ENCODE measurements at regions not wholly inside any gene's neighbourhood (a gene's known extent, or its start where the extent isn't known, plus 50 kb on each side); places are given as distances from the start of the nearest gene placed in this dataset.

GRCh38 chr3:139778682-139779233, 101.0 kb upstream of the NMNAT3 start:
- DNase-seq (ENCODE audit: low spot score): no peak

GRCh38 chr3:139774560-139775302, 97.0 kb upstream of the NMNAT3 start:
- peak; percentile 28 for DNase-seq (ENCODE audit: low spot score)

DNA sequence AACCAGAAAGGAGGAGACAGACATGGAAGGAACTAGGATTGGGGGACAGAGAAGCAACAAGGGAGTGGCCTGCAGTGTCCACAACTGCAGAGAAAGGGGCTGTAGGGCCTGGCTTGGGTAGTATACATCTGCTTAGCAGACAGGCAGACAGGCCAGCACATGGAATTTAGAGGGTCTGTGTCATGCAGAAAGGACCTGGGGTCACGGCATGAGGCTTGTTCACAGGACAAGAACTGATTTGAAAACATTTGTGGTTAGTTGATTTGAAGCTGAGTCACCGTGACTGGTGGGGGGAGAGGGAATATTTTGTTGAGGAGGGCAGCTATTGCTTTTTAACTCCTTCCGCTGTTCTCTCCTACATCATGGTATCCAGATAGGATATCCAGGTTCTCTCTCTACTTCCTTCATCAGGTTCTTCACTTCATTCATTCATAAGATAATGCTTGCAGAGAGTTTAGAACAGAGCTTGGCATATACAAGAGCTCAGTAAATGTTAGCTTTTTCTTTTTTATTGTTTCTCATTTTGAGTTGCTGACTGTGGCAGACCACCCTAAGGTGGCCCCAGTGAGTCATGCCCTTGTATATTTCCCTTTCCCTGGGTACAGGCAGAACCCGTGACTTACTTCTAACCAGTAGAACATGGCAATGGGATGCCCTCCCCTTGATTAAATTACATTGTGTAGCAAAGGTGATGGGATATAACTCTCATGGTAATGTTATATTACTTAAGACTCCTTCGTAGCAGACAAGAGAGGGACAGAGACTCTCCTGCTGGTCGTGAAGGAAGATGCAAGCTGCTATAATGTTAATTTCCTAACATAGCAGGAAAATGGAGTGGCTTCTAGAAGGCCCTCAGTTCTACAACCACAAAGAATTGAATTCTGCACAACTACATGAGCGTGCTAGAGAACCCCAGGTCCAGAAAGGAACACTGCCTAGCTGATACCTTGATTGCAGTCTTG, 95.0 kb upstream of the NMNAT3 start:
- DNase-seq (ENCODE audit: low spot score): no peak

DNA sequence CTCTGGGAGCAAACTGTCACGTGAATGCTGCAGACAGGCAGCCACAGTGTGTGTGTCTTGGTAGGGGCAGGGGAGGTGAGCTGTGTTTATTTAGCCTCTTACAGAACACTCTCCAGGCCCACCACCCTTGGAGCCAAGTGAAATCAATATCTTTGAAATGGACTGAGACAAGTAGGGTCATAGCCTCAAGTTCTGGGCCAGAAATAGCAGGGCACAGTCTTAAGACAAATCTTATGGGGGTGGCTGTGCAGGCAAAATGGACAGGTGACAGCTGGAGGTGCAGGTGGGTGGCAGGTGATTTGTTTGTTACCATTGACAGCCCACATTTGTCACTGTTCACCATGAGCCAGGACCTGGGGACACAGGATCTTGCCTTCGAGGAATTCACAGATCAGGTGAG, 93.6 kb upstream of the NMNAT3 start:
- DNase-seq (ENCODE audit: low spot score): no peak

DNA sequence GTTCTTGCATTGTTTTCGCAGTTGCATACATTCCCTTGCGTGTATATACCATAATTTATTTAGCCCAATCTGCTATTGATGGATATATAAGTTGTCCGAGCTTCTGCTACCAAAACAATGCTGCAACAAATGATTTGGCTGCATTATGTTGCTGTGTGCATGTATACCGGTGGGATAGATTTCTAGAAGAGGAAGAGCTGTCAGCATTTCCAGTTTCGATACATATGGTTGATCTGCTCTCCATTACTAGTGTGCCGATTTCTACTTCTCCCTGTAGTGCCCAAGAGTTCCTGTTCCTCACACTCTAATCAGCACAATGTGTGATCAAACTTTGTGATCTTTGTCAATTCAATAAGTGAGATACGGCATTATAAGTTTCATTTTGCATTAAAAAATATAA, 92.8 kb upstream of the NMNAT3 start:
- no peak for DNase-seq (ENCODE audit: low spot score)

- no peak for DNase-seq (ENCODE audit: low spot score)
Observed at GRCh38 chr3:139769796-139770195, 92.0 kb upstream of the NMNAT3 start.

DNA sequence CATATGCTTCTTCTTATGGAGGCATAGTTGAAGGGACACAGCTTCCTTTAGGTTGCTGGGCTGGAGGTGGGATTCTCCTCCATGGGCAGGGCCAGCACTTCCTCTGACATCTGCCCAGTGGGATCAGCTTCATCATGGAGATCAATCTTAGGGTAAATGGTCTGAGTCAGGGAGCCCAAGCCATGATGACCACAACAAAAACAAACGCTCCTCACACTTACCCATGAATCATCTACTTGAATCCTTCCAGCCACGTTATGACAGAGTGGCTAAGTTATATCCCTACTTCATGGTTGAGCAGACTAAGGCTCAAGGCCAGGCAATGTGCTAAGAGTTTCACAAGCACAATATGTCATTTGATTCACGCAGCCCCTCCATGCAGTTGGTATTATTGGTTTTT, 87.2 kb upstream of the NMNAT3 start:
- DNase-seq (ENCODE audit: low spot score): no peak

GRCh38 chr3:139764069-139764905, 86.5 kb upstream of the NMNAT3 start:
- DNase-seq (ENCODE audit: low spot score): no peak

- DNase-seq (ENCODE audit: low spot score): no peak
Observed at GRCh38 chr3:139762302-139762701, 84.5 kb upstream of the NMNAT3 start.

DNA sequence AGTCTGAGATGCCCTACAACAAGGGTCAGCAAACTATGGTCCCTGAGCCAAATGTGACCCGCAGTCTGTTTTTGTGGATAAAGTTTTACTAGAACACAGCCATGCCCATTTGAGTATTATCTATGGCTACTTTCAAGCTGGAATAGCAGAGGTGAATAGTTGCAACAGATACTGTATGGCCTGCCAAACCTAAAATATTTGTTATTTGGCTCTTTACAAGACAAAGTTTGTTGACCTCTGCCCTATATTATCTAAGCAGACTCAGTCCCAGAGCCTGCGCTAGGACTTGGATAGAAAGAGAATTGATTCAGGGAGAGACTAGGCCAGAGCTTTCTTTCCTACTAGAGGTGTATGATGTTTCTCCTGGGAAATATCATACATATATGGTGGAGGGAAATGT, 81.7 kb upstream of the NMNAT3 start:
- DNase-seq (ENCODE audit: low spot score): no peak

DNA sequence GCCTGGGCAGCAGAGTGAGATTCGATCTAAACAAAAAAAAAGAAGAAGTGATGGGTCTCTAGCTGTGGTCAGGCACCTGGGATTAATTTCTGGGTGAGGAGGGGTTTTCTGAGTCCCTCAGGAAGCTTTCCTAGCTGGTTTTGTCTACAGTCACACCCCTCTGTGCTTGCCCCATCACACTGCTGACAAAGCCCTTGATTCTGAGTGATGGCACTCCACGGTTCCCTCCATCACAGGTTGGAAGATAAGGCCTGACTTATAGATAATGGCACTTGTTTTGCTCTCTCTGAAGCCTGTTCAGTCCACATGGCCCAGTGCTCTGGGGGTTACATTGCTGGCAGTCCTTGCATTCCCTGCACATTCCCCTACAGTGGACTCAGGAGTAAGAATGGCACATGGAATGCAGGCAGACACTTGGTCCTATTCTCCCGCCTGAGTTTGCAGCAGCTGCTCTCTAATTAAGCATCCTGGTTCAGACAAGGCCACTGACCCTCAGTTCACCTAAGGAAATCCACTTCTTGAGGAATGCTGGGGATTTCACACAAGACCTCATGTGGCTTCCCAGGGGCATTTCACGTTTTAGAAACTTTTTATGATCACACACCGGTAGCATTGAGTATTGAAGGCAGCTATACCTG, 81.0 kb upstream of the NMNAT3 start:
- no peak for DNase-seq (ENCODE audit: low spot score)

DNA sequence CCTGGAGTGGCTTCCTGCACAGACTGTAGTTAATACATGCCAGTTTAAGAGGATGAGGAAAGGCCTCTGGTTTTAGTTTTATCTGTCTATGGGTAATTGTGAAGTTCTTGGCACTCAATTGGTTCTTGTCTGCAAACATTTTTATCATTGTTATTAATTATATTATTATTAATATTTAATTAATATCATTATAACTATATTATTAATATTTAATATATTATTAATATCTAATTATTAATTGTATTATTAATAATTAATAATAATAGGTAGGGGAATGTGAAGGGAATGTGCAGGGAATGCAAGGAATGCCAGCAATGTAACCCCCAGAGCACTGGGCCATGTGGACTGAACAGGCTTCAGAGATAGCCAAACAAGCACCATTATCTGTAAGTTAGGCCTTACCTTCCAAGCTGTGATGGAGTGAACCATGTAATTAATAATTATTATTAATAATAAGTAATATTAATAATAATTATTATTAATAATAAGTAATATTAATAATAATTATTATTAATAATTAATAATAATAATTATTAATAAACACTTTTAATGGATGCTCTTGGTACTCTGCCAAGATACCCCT, 79.8 kb upstream of the NMNAT3 start:
- no peak for DNase-seq (ENCODE audit: low spot score)

- no peak for DNase-seq (ENCODE audit: low spot score)
Observed at GRCh38 chr3:139756529-139757103, 78.8 kb upstream of the NMNAT3 start.

DNA sequence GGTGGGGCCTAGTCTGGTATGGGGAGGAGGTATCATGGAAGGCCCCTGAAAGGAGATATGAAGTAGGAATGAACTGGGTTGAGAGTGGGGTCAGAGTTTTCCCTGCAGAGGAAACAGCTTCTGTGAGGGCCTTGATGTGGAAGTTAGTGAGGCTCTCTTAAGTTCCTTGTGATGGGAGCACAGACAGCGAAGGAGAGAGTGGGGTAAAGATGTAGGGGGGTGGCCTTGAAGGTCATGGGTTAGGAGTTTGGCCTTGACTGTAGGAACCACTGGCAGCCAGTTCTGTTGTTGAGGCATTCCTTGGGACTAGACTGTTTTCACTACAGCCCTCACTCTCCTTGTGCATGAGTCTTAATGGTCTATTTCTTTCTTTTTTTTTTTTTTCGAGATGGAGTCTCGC, 77.8 kb upstream of the NMNAT3 start:
- no peak for DNase-seq (ENCODE audit: low spot score)

DNA sequence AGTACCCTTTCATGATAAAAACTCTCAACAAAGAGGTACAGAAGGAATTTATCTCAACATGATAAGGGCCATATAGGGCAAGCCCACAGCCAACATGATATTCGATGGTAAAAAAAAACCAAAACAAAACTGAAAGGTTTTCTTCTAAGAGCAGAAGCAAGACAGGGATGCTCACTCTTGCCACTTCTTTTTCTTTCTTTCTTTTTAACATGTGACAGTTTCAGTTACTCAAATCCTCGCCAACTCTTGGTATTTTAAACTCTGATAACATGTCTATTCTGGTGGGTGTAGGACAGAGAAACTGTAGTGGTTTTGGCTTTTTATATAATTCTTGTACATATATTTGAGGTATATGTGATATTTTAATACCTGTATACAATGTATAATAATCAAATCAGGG, 74.0 kb upstream of the NMNAT3 start:
- DNase-seq (ENCODE audit: low spot score): no peak

DNA sequence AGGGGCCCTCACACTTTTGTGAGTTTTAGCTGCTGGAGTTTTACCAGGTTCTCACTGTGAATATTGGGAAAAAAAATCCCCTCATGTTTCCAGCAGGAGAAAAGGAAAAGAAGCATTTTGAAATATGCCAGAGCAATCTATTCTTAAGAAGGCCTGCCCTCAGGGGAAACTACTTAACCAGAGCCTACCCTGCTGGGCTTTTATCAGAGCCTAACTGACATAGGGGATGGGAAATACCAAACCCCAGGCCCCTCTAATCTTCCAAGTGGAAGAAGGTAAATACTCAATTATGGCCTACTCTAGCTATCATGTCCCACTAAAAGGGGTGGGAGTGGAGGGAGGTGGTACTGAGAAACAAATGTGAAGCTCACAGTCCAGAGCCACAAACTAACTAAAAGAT, 68.7 kb upstream of the NMNAT3 start:
- no peak for DNase-seq (ENCODE audit: low spot score)

GRCh38 chr3:139745831-139746230, 68.1 kb upstream of the NMNAT3 start:
- no peak for DNase-seq (ENCODE audit: low spot score)

- DNase-seq (ENCODE audit: low spot score): no peak
Observed at GRCh38 chr3:139738697-139739096, 60.9 kb upstream of the NMNAT3 start.

GRCh38 chr3:139737682-139738361, 60.0 kb upstream of the NMNAT3 start:
- DNase-seq (ENCODE audit: low spot score): no peak

GRCh38 chr3:139735191-139735590, 57.4 kb upstream of the NMNAT3 start:
- DNase-seq (ENCODE audit: low spot score): no peak

All from pons (tissue), 1 donor.